HUES48 (cell line): ENCODE measurements at regions not wholly inside any gene's neighbourhood (a gene's known extent, or its start where the extent isn't known, plus 50 kb on each side); places are given as distances from the start of the nearest gene placed in this dataset.

Experiments
- H3K27ac ChIP-seq: one replicate; pipeline ENCODE4 v1.7.0; 2013; ENCODE audit warnings: low read depth, low read length, inconsistent platforms
- H3K27me3 ChIP-seq: 2 replicates; pipeline ENCODE4 v1.6.1; 2013; ENCODE audit warnings: mild to moderate bottlenecking, low read length; ENCODE audit not compliant: control insufficient read depth, insufficient read depth
- H3K36me3 ChIP-seq: 2 replicates; pipeline ENCODE4 v1.6.1; 2013; ENCODE audit warnings: low read length; ENCODE audit not compliant: control insufficient read depth, insufficient read depth
- H3K4me1 ChIP-seq: 2 replicates; pipeline ENCODE4 v1.6.1; 2013; ENCODE audit warnings: mild to moderate bottlenecking, low read length; ENCODE audit not compliant: control insufficient read depth, insufficient read depth
- H3K4me3 ChIP-seq: 2 replicates; pipeline ENCODE4 v1.5.1; 2013; ENCODE audit warnings: mild to moderate bottlenecking, low read depth, low read length
- H3K9ac ChIP-seq: 2 replicates; pipeline ENCODE4 v1.6.1; 2013; ENCODE audit warnings: mild to moderate bottlenecking, low read depth, low read length, moderate library complexity
- H3K9me3 ChIP-seq: 2 replicates; pipeline ENCODE4 v1.6.1; 2013; ENCODE audit warnings: low read length; ENCODE audit not compliant: control insufficient read depth, insufficient read depth

GRCh38 chr2:53265544-53266299, 501.9 kb upstream of the CHAC2 start:
- peaks cover 11% of the 10 kb centered on the region; the same call in 1 of the 2 replicates for H3K4me1 ChIP-seq
- no peak overlapping the region for H3K27ac ChIP-seq
- H3K9me3 ChIP-seq: no peaks in the 10 kb centered on the region
- H3K36me3 ChIP-seq: no peaks in the 10 kb centered on the region
- no peaks in the 10 kb centered on the region for H3K27me3 ChIP-seq
- H3K9ac ChIP-seq: no peak overlapping the region
- H3K4me3 ChIP-seq: no peak overlapping the region

- no peak overlapping the region for H3K27ac ChIP-seq
- H3K9ac ChIP-seq: no peak overlapping the region
- no peaks in the 10 kb centered on the region for H3K27me3 ChIP-seq
- no peaks in the 10 kb centered on the region for H3K36me3 ChIP-seq
- H3K9me3 ChIP-seq: no peaks in the 10 kb centered on the region
- H3K4me1 ChIP-seq: 0 out of 2 replicates have a peak, but pooled peaks cover 1% of the 10 kb centered on the region
- no peak overlapping the region for H3K4me3 ChIP-seq
Measured at GRCh38 chr2:53260568-53260967, 507.0 kb upstream of the CHAC2 start.

- no peaks in the 10 kb centered on the region for H3K36me3 ChIP-seq
- no peak overlapping the region for H3K4me3 ChIP-seq
- H3K4me1 ChIP-seq: no peaks in the 10 kb centered on the region
- no peaks in the 10 kb centered on the region for H3K27me3 ChIP-seq
- H3K9me3 ChIP-seq: no peaks in the 10 kb centered on the region
- no peak overlapping the region for H3K9ac ChIP-seq
- no peak overlapping the region for H3K27ac ChIP-seq
Measured at GRCh38 chr2:53259395-53260009, 508.1 kb upstream of the CHAC2 start.

GRCh38 chr2:53257287-53257686, 510.3 kb upstream of the CHAC2 start:
- no peaks in the 10 kb centered on the region for H3K36me3 ChIP-seq
- H3K27ac ChIP-seq: no peak overlapping the region
- no peak overlapping the region for H3K9ac ChIP-seq
- H3K4me3 ChIP-seq: no peak overlapping the region
- H3K27me3 ChIP-seq: no peaks in the 10 kb centered on the region
- peaks cover 2% of the 10 kb centered on the region; the same call in 1 of the 2 replicates for H3K4me1 ChIP-seq
- H3K9me3 ChIP-seq: no peaks in the 10 kb centered on the region

DNA sequence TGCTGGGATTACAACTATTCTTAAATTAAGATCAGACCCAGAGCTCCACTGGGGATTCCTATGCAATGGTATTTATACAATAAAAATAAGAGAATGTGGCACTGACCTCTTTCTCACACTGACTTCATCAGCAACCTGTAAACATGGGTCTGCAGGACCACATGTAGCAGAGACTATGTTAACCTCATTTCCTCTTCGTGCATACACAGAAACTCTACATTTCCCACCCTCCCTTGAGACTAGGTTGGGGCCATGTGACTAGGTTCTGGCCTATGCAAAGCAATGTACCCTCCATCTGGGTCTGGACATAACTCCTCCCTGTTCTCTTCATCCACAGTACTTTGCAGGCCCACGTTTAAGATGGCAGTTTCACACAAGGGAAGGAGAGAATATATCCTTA, 514.4 kb upstream of the CHAC2 start:
- no peaks in the 10 kb centered on the region for H3K27me3 ChIP-seq
- no peak overlapping the region for H3K27ac ChIP-seq
- no peak overlapping the region for H3K4me3 ChIP-seq
- no peak overlapping the region for H3K9ac ChIP-seq
- no peaks in the 10 kb centered on the region for H3K36me3 ChIP-seq
- no peaks in the 10 kb centered on the region for H3K9me3 ChIP-seq
- H3K4me1 ChIP-seq: peaks cover 13% of the 10 kb centered on the region

DNA sequence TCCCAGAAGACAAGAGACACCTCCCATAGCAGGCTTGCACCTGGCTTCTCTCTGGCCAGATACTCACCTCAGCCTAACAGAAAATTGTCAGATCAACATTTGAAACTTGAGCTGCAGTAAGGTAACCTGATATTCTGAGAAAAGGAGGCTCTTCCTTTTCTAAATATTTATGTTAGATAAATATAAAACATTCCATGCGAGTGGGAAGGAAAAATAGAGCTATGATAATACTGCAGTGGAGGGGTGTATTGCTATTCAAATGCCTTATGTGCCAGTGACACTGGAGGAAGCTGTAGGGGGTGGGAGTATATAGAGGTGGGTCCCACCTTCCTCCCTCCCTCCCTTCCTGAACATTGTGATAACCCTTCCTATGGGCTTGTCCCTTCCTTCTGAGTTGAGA, 515.5 kb upstream of the CHAC2 start:
- H3K27ac ChIP-seq: no peak overlapping the region
- no peaks in the 10 kb centered on the region for H3K9me3 ChIP-seq
- H3K36me3 ChIP-seq: no peaks in the 10 kb centered on the region
- H3K9ac ChIP-seq: no peak overlapping the region
- H3K4me1 ChIP-seq: peaks cover 14% of the 10 kb centered on the region
- H3K4me3 ChIP-seq: no peak overlapping the region
- H3K27me3 ChIP-seq: no peaks in the 10 kb centered on the region

- H3K4me3 ChIP-seq: no peak overlapping the region
- no peak overlapping the region for H3K9ac ChIP-seq
- H3K9me3 ChIP-seq: no peaks in the 10 kb centered on the region
- H3K27me3 ChIP-seq: no peaks in the 10 kb centered on the region
- no peak overlapping the region for H3K27ac ChIP-seq
- H3K4me1 ChIP-seq: peaks cover 14% of the 10 kb centered on the region
- H3K36me3 ChIP-seq: no peaks in the 10 kb centered on the region
Measured at GRCh38 chr2:53247956-53248735, 519.5 kb upstream of the CHAC2 start.

DNA sequence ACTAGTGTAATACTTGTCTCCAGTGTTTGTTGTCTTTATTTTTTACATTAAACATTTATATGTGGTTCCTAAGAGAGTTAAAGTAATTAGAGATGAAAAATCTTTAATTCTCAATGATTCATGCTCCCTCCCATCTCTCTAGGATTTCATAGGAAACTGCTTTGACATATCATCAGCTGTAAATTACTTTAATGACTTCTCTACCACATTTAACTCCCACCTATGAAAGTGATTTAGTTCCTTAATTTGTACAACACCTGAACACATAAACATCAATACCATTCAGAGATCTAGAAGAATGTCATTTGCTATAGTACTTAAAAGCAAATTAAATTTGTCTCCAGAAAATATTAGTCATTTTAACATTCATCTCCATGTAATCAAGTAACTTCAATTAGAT, 524.2 kb upstream of the CHAC2 start:
- H3K36me3 ChIP-seq: no peaks in the 10 kb centered on the region
- no peaks in the 10 kb centered on the region for H3K9me3 ChIP-seq
- H3K9ac ChIP-seq: no peak overlapping the region
- H3K27ac ChIP-seq: no peak overlapping the region
- 0 out of 2 replicates have a peak, but pooled peaks cover 2% of the 10 kb centered on the region for H3K4me1 ChIP-seq
- H3K27me3 ChIP-seq: no peaks in the 10 kb centered on the region
- no peak overlapping the region for H3K4me3 ChIP-seq

DNA sequence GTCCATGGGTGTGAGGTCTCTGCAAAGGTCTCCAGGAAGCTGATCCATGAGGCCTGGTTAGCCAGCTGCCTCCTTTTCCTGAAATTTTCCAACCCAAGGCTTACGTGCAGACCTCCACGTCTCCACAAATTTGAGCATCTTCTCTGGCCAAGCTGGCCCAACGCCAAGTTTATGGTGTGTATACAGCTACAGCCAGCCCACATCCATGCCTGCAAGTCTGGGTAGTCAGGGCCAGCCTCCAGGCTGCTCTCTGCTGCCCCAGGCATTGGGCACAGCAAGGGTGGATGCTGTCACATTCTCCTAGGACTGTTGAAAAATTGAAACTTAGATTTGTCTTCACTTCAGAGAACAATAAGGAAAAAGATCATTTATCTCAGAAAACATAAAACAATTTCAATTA, 525.5 kb upstream of the CHAC2 start:
- Histone ChIP-seq H3K4me3 (no peak overlapping the region), H3K27ac (no peak overlapping the region), H3K27me3 (no peaks in the 10 kb centered on the region), H3K9ac (no peak overlapping the region), H3K36me3 (no peaks in the 10 kb centered on the region), H3K9me3 (no peaks in the 10 kb centered on the region), H3K4me1 (no peaks in the 10 kb centered on the region)

GRCh38 chr2:53235836-53236582, 531.6 kb upstream of the CHAC2 start:
- Histone ChIP-seq H3K4me1 (peaks cover 21% of the 10 kb centered on the region), H3K4me3 (no peak overlapping the region), H3K36me3 (no peaks in the 10 kb centered on the region), H3K27me3 (no peaks in the 10 kb centered on the region), H3K27ac (no peak overlapping the region), H3K9me3 (peaks cover 3% of the 10 kb centered on the region; the same call in 1 of the 2 replicates), H3K9ac (no peak overlapping the region)
